MCF 10A (cell line): ENCODE measurements at regions not wholly inside any gene's neighbourhood (a gene's known extent, or its start where the extent isn't known, plus 50 kb on each side); places are given as distances from the start of the nearest gene placed in this dataset.
"Not testable (repeated sequence)": the region's sequence is repeated elsewhere in the genome, so short reads cannot be mapped to it uniquely, and the experiment has no call there.

Experiments used
- BruUV-seq: library from RNA; stranded (reverse); fragments of 400-500 nt; replicated peaks from 2 replicates; lab custom pipeline; 2021; lab: Mats Ljungman, UMichigan
- CTCF ChIA-PET: fragments of 300-600 bp; sonication (Branson Sonifier 250); formaldehyde crosslinking; extraction: SDS; loops from one replicate; lab custom pipeline; 2021; ENCODE audit warnings: antibody characterized with exemption, inconsistent platforms; lab: Yijun Ruan, JAX
- POLR2A ChIA-PET: fragments of 300-600, 350-650 bp; sonication (Branson Sonifier 250); formaldehyde crosslinking; extraction: SDS; loops from one replicate; lab custom pipeline; 2020; ENCODE audit warnings: antibody characterized with exemption, inconsistent platforms; lab: Yijun Ruan, JAX
- DNase-seq: peaks from one replicate; pipeline ENCODE4 v3.0.0-alpha.2; 2018; ENCODE audit not compliant: unreplicated experiment
- H3K27ac Mint-ChIP-seq: one replicate; pipeline ENCODE4 v1.8.0; 2022; ENCODE audit warnings: mild to moderate bottlenecking, low read depth, mixed read lengths; ENCODE audit not compliant: unreplicated experiment
- H3K27me3 Mint-ChIP-seq: one replicate; pipeline ENCODE4 v1.8.0; 2022; ENCODE audit warnings: mixed read lengths; ENCODE audit not compliant: insufficient read depth, unreplicated experiment
- H3K36me3 Mint-ChIP-seq: one replicate; pipeline ENCODE4 v1.8.0; 2022; ENCODE audit warnings: mild to moderate bottlenecking, moderate library complexity, mixed read lengths; ENCODE audit not compliant: insufficient read depth, unreplicated experiment
- H3K4me1 Mint-ChIP-seq: one replicate; pipeline ENCODE4 v1.8.0; 2022; ENCODE audit warnings: mixed read lengths; ENCODE audit not compliant: insufficient read depth, unreplicated experiment
- H3K4me3 Mint-ChIP-seq: one replicate; pipeline ENCODE4 v1.8.0; 2022; ENCODE audit warnings: mild to moderate bottlenecking, moderate library complexity, mixed read lengths; ENCODE audit not compliant: unreplicated experiment
- H3K9me3 Mint-ChIP-seq: one replicate; pipeline ENCODE4 v1.8.0; 2022; ENCODE audit warnings: mixed read lengths; ENCODE audit not compliant: unreplicated experiment
- intact Hi-C: fragments of 100-400 bp; cut with micrococcal nuclease; formaldehyde crosslinking; loops from 2 replicates; pipeline ENCODE4 v1.14.1; 2022

DNA sequence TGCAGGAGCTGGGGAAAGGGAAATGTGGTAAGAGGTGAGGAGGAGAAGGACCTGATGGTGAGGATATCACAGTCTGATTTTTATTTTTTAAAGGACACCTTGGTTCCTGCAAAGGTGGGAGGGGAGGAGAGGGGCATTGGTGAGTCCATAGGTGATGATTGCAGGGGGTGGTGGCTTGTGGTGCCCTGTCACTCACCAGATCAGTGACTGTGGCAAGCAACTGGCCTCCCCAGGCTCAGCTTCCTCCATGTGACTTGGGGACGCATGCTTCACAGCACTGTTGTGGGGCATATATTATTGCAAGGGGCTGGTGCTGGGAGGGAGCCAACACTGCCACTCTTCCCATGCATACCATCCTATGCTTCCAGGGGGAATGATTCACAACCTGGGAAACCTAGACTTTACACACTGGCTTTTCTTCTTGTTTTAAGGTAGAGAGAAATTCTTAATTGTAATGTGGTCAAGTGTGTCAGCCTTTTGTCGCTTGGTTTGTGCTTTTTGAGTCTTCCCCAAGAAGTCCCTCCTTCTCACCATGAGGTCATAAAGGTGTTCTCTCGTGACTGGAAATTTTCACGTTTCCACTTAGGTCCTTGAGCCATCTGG is 106.8 kb upstream of the PLGLB2 start:
- CTCF ChIA-PET, BruUV-seq, intact Hi-C loops, H3K4me1 Mint-ChIP-seq, DNase-seq, POLR2A ChIA-PET, H3K4me3 Mint-ChIP-seq, H3K27ac Mint-ChIP-seq, H3K36me3 Mint-ChIP-seq, H3K9me3 Mint-ChIP-seq, H3K27me3 Mint-ChIP-seq: not testable (repeated sequence)

DNA sequence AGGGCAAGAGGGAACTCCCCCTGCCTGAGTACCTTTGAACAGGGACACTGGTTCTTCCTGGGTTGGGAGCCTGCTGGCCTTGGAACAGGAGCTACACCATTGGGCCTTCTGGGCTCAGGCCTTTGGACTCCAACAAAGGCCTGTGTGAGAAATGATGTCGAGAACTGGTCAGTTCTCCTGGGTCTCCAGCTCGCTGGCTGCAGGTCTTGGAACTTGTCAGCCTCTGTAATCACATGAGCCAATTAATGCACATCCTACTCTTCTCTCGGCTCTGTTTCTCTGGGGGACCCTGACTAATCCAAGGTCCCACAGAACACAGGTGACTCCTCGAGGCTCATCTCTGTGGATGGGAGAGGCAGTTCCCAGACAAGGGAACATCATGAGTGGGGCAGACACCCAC is 104.7 kb upstream of the PLGLB2 start:
- H3K4me1 Mint-ChIP-seq, POLR2A ChIA-PET, DNase-seq, H3K36me3 Mint-ChIP-seq, H3K27me3 Mint-ChIP-seq, intact Hi-C loops, CTCF ChIA-PET, BruUV-seq, H3K4me3 Mint-ChIP-seq, H3K27ac Mint-ChIP-seq, H3K9me3 Mint-ChIP-seq: not testable (repeated sequence)

DNA sequence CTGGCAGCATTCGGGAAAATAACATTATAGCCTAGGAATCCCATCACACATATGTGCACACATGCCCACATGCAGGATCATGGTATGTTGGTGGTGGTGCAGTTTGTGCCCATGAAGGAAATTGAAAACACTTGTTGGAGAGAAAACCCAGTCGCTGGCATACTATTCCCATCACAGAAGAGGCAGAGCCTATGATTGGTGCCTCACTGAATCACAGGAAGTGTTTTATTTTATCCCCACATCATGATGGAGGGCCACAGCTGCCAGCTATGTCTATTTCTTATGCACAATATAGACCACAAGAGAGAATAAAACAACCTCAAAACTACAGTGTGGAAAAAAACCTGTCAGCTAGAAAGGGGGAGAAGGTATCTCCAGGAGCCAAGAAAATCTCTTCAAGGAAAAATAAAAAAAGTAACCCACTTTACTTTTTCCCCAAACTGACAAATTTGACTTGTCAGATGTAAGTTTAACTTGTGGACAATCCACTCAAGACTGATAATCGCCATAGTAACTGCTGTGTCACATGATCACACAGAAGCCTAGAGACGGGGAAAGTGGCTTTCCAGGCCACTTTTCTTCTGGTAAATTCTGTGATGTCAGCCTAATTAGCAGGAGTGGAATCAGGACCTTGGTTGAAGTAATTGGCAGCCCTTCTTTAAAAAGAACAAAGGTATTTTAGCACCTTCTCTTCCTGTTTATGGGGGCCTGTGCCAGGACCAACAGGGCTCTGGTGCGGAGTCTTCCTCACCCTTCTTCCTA is 100.0 kb upstream of the PLGLB2 start:
- BruUV-seq, H3K27ac Mint-ChIP-seq, H3K9me3 Mint-ChIP-seq, H3K36me3 Mint-ChIP-seq, CTCF ChIA-PET, POLR2A ChIA-PET, H3K4me1 Mint-ChIP-seq, H3K4me3 Mint-ChIP-seq, DNase-seq, H3K27me3 Mint-ChIP-seq, intact Hi-C loops: not testable (repeated sequence)

DNA sequence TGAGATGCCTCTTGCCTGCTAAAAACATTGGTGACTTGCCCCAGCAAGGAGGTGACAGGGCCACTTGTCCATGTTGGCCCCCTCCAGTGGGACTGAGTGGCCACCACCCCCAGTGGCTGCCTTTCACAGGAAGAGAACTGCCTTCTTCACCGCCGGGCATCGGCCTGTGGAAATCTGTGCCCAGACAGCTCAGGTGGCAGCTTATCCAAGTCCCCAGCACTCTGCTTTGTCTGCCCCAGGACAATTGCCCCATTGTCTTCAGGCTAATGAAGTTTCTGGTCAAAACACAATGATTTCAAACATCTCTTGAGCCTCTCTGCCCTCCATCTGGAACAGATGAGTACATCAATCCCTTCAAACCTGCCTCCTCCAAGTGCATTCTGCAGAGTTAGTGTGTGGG is 99.1 kb upstream of the PLGLB2 start:
- BruUV-seq, DNase-seq, H3K36me3 Mint-ChIP-seq, H3K9me3 Mint-ChIP-seq, H3K27me3 Mint-ChIP-seq, intact Hi-C loops, POLR2A ChIA-PET, H3K27ac Mint-ChIP-seq, CTCF ChIA-PET, H3K4me3 Mint-ChIP-seq, H3K4me1 Mint-ChIP-seq: not testable (repeated sequence)

DNA sequence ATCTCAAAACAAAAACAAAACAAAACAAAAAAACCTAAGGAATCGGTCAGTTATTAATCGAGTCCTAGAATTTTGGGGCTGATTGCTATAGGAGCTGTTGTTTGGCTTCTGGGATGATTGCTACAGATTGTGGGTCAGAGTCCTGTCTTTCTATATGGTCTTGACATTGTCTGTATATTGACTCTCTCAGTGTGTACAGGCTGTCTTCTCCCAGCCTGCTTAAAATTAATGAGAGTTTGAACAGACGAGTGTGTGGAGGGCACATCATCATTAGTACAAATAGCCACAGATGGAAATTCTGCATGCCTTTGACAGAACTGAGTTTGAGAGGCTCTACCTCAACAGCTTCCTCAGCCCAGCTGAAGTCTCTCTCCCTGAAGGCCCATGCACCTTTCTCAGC is 98.0 kb upstream of the PLGLB2 start:
- H3K4me3 Mint-ChIP-seq, H3K9me3 Mint-ChIP-seq, BruUV-seq, POLR2A ChIA-PET, H3K36me3 Mint-ChIP-seq, H3K4me1 Mint-ChIP-seq, DNase-seq, H3K27me3 Mint-ChIP-seq, H3K27ac Mint-ChIP-seq, intact Hi-C loops, CTCF ChIA-PET: not testable (repeated sequence)

DNA sequence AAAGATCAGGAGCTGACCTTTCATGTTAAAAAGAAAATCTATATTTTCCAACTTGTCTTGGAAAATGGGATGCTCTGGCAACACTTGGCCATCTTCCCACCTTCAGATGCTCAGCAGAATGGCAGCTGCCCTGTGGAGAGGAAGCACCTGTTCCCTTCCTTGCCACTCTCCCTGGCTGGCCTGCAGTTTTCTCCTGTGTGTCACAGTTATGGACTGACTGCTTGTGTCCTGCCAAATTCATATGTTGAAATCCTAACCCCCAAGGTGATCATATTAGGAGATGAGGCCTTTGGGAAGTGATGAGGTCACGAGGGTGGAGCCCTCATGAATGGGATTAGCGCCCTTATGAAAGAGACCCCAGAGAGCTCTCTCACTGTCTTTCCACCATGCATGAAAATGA is 97.0 kb upstream of the PLGLB2 start:
- intact Hi-C loops, H3K36me3 Mint-ChIP-seq, DNase-seq, H3K4me3 Mint-ChIP-seq, H3K27ac Mint-ChIP-seq, BruUV-seq, H3K4me1 Mint-ChIP-seq, H3K27me3 Mint-ChIP-seq, CTCF ChIA-PET, POLR2A ChIA-PET, H3K9me3 Mint-ChIP-seq: not testable (repeated sequence)

DNA sequence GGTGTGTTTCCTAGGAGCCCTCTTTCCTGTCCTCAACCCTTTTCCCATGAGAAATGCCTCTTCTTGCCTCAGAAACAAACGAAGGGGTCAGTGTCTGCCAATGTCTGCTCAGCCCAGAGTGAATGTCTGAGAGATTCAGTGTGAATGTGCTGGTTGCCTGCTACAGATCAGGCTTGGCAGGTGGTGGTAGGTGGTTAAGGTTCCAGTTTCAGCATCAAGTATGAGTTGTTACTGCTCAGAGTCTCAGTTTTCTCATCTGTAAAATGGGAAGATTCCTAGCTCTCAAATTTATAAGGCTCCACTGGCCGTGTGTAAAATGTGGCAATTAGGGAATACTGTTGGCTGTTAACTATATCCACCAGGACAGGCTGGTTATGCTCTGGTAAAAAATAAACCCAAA is 96.3 kb upstream of the PLGLB2 start:
- CTCF ChIA-PET, DNase-seq, POLR2A ChIA-PET, H3K4me1 Mint-ChIP-seq, BruUV-seq, H3K36me3 Mint-ChIP-seq, intact Hi-C loops, H3K27ac Mint-ChIP-seq, H3K9me3 Mint-ChIP-seq, H3K4me3 Mint-ChIP-seq, H3K27me3 Mint-ChIP-seq: not testable (repeated sequence)

DNA sequence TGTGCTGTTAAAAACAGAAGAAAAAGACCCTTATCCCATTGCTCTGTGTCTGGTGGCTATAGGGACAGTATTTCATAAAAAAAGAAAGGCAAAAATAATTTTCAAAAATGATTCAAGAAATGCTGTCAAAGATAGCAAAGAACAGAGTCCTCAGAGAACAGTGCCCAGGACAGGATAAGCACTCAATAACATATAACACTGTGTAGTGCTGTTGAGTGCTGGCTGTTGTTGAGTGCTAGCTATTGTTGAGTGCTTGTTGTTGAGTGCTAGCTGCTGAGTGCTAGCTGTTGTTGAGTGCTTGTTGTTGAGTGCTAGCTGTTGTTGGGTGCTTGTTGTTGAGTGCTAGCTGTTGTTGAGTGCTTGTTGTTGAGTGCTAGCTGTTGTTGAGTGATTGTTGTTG is 94.5 kb upstream of the PLGLB2 start:
- H3K4me3 Mint-ChIP-seq, POLR2A ChIA-PET, H3K36me3 Mint-ChIP-seq, H3K27me3 Mint-ChIP-seq, CTCF ChIA-PET, H3K27ac Mint-ChIP-seq, H3K4me1 Mint-ChIP-seq, H3K9me3 Mint-ChIP-seq, BruUV-seq, DNase-seq, intact Hi-C loops: not testable (repeated sequence)

DNA sequence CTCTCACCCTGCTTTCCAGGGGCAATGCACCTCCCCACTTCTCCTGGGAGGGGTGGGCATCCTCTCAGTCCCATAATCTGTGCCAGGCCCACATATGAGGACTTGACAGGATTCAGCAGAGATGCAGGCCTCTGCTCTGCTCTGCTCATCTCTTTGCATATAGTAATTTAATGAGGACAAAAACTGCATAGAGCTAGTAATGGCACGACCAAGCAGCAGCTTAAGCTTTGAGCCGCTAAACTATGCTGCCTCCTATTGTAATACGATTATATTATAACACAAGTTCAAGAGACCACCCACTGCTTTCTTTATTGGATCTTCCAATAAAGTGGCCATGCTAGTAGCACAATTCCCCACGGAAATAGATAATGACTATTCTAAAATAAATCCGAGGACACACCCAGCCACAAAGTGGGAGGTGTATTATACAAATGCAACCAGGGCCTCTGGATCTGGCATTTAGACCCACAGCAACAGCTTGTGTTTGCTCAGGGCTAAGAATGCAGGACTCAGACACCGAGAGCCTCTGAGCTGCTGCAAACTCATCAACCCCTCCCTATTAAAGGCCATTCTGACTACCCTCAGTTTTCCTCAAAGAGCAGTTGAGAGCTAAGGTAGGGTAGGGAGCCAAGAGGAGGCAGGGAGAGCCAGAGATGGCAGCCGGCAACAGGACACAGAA is 93.6 kb upstream of the PLGLB2 start:
- CTCF ChIA-PET, DNase-seq, H3K36me3 Mint-ChIP-seq, POLR2A ChIA-PET, intact Hi-C loops, H3K4me3 Mint-ChIP-seq, H3K27me3 Mint-ChIP-seq, H3K4me1 Mint-ChIP-seq, H3K27ac Mint-ChIP-seq, BruUV-seq, H3K9me3 Mint-ChIP-seq: not testable (repeated sequence)
